ENCODE measurements at regions not wholly inside any gene's neighbourhood (a gene's known extent, or its start where the extent isn't known, plus 50 kb on each side); places are given as distances from the start of the nearest gene placed in this dataset.

DNA sequence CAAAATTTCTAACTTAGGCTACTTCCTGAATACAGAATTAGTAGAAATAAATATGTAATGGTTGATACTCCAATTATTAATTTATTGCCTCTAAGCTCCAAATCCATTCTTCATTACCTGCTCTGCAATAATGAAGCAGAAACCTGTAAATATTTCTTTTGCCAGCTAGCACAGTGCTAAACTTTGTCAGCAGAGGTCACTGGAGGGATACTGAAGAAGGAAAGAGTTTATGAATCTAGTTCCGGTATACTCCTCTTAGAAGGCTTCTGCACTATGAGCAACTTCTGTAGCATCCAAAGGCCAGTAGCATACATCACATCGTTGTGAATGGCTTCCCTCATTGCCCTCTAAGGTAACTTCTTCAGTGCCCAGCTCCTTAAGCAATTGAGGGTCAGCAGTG, 81.0 kb upstream of the LHX8 start:
- Histone ChIP-seq H3K27ac (ENCODE audit: low read length in 2 of 2) (no peak overlapping the region), H3K9me3 (ENCODE audit: control extremely low read depth in 1 of 3, control insufficient read depth in 2 of 3, insufficient read depth in 1 of 3, low read length in 2 of 3) (peaks cover 0 to 1% (median 0%) of the 10 kb centered on the region in 3 donors), H3K9ac (ENCODE audit: low read length) (no peak overlapping the region), H3K4me2 (replicated peaks; ENCODE audit: low read depth, low read length, poor library complexity, severe bottlenecking) (no peak overlapping the region), H3K79me2 (ENCODE audit: control insufficient read depth, insufficient read depth, low read length) (no peaks in the 10 kb centered on the region), H3K36me3 (replicated peaks in 1 of 2; ENCODE audit: control extremely low read depth in 1 of 2, control insufficient read depth in 1 of 2, extremely low read depth in 1 of 2, insufficient read depth in 2 of 2, low read length in 1 of 2) (no peaks in the 10 kb centered on the region), H4K20me1 (ENCODE audit: control insufficient read depth, insufficient read depth, low read length, poor library complexity, severe bottlenecking) (no peaks in the 10 kb centered on the region), H3K4me3 (ENCODE audit: control extremely low read depth in 1 of 5, extremely low read depth in 1 of 5, insufficient read depth in 1 of 5, low read depth in 2 of 5, low read length in 4 of 5) (no peak overlapping the region), H3K4me1 (ENCODE audit: control insufficient read depth in 2 of 2, insufficient read depth in 2 of 2, low read length in 2 of 2) (no peaks in the 10 kb centered on the region), H3K27me3 (replicated peaks in 1 of 4; ENCODE audit: control extremely low read depth in 1 of 4, control insufficient read depth in 3 of 4, insufficient read depth in 4 of 4, low read length in 3 of 4) (no peaks in the 10 kb centered on the region), H2AFZ (ENCODE audit: insufficient read depth, low read depth, low read length, poor library complexity, severe bottlenecking) (no peak overlapping the region)
- DNase-seq: no peak
- Mint-ChIP-seq H3K27me3 (no peaks in the 10 kb centered on the region), H3K4me3 (no peak overlapping the region), H3K4me1 (no peaks in the 10 kb centered on the region), H3K9me3 (ENCODE audit: insufficient read depth) (no peaks in the 10 kb centered on the region), H3K27ac (no peak overlapping the region)
- intact Hi-C loops (cut with micrococcal nuclease): no loop called here
- ChIA-PET CTCF (no interaction called here), POLR2A (no interaction called here)
- TF ChIP-seq, protein P1, sequence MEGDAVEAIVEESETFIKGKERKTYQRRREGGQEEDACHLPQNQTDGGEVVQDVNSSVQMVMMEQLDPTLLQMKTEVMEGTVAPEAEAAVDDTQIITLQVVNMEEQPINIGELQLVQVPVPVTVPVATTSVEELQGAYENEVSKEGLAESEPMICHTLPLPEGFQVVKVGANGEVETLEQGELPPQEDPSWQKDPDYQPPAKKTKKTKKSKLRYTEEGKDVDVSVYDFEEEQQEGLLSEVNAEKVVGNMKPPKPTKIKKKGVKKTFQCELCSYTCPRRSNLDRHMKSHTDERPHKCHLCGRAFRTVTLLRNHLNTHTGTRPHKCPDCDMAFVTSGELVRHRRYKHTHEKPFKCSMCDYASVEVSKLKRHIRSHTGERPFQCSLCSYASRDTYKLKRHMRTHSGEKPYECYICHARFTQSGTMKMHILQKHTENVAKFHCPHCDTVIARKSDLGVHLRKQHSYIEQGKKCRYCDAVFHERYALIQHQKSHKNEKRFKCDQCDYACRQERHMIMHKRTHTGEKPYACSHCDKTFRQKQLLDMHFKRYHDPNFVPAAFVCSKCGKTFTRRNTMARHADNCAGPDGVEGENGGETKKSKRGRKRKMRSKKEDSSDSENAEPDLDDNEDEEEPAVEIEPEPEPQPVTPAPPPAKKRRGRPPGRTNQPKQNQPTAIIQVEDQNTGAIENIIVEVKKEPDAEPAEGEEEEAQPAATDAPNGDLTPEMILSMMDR (IDR thresholded peaks at IDR 0.05): no peak
- TF ChIP-seq EZH2 (IDR thresholded peaks at IDR 0.05; ENCODE audit: borderline replicate concordance, insufficient read depth, low read depth, low read length, poor library complexity, severe bottlenecking): no peak
- WGBS (ENCODE audit: insufficient coverage): 48% methylated on average over 2 of the region's 2 CpGs
- ATAC-seq (ENCODE audit: low read depth): no peak

DNA sequence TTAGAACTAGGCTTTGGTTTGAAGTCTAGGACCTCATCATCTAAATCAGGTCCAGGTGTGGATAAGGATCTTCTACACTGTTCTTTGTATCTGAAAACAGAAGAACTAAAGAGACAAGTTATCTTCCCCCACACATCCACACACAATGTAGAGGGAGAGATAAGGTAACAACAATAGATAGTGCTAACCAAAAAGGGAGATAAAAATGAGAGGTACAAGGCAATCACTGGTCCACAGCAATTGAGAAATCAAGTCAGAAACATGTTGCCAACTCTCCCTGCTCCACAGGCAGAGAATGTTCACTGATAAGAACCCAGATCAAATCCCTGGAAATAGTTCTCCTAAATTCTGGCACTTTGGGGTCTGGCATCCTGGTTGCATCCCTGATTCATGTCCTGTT, 75.8 kb upstream of the LHX8 start:
- Histone ChIP-seq H3K4me2 (replicated peaks; ENCODE audit: low read depth, low read length, poor library complexity, severe bottlenecking) (no peak overlapping the region), H3K36me3 (replicated peaks in 1 of 2; ENCODE audit: control extremely low read depth in 1 of 2, control insufficient read depth in 1 of 2, extremely low read depth in 1 of 2, insufficient read depth in 2 of 2, low read length in 1 of 2) (no peaks in the 10 kb centered on the region), H3K4me3 (ENCODE audit: control extremely low read depth in 1 of 5, extremely low read depth in 1 of 5, insufficient read depth in 1 of 5, low read depth in 2 of 5, low read length in 4 of 5) (no peak overlapping the region), H2AFZ (ENCODE audit: insufficient read depth, low read depth, low read length, poor library complexity, severe bottlenecking) (no peak overlapping the region), H3K79me2 (ENCODE audit: control insufficient read depth, insufficient read depth, low read length) (no peaks in the 10 kb centered on the region), H3K4me1 (ENCODE audit: control insufficient read depth in 2 of 2, insufficient read depth in 2 of 2, low read length in 2 of 2) (no peaks in the 10 kb centered on the region), H3K27me3 (replicated peaks in 1 of 4; ENCODE audit: control extremely low read depth in 1 of 4, control insufficient read depth in 3 of 4, insufficient read depth in 4 of 4, low read length in 3 of 4) (no peaks in the 10 kb centered on the region), H3K9me3 (ENCODE audit: control extremely low read depth in 1 of 3, control insufficient read depth in 2 of 3, insufficient read depth in 1 of 3, low read length in 2 of 3) (peaks cover 0 to 3% (median 0%) of the 10 kb centered on the region in 3 donors), H3K9ac (ENCODE audit: low read length) (no peak overlapping the region), H3K27ac (ENCODE audit: low read length in 2 of 2) (no peak overlapping the region), H4K20me1 (ENCODE audit: control insufficient read depth, insufficient read depth, low read length, poor library complexity, severe bottlenecking) (no peaks in the 10 kb centered on the region)
- no peaks in the 10 kb centered on the region for H3K27me3 Mint-ChIP-seq
- H3K4me3 Mint-ChIP-seq: no peak overlapping the region
- ATAC-seq (ENCODE audit: low read depth) (no peak), DNase-seq (no peak)
- ChIA-PET POLR2A (no interaction called here), CTCF (no interaction called here)
- H3K27ac Mint-ChIP-seq: no peak overlapping the region
- TF ChIP-seq, protein P1 (IDR thresholded peaks at IDR 0.05): no peak
- no peak for TF ChIP-seq EZH2 (IDR thresholded peaks at IDR 0.05; ENCODE audit: borderline replicate concordance, insufficient read depth, low read depth, low read length, poor library complexity, severe bottlenecking)
- no peaks in the 10 kb centered on the region for H3K4me1 Mint-ChIP-seq
- intact Hi-C loops (cut with micrococcal nuclease): no loop called here
- H3K9me3 Mint-ChIP-seq (ENCODE audit: insufficient read depth): peaks cover 7% of the 10 kb centered on the region

All from B cell (primary cell).